Type B pancreatic cell (in vitro differentiated cells): ENCODE measurements at regions not wholly inside any gene's neighbourhood (a gene's known extent, or its start where the extent isn't known, plus 50 kb on each side); places are given as distances from the start of the nearest gene placed in this dataset.
"Not testable (repeated sequence)": the region's sequence is repeated elsewhere in the genome, so short reads cannot be mapped to it uniquely, and the experiment has no call there.

Source experiments
- DNase-seq: peaks from one replicate; pipeline ENCODE4 v3.0.0; 2021; ENCODE audit warnings: mixed read lengths; ENCODE audit not compliant: unreplicated experiment; ENCODE audit errors: extremely low spot score
- H3K27ac Mint-ChIP-seq: 2 replicates; pipeline ENCODE4 v1.8.0; 2021; ENCODE audit warnings: mild to moderate bottlenecking, mixed read lengths
- H3K27me3 Mint-ChIP-seq: 2 replicates; pipeline ENCODE4 v1.8.0; 2021; ENCODE audit warnings: mixed read lengths
- H3K36me3 Mint-ChIP-seq: 2 replicates; pipeline ENCODE4 v1.8.0; 2021; ENCODE audit warnings: mixed read lengths
- H3K4me1 Mint-ChIP-seq: one replicate; pipeline ENCODE4 v1.8.0; 2021; ENCODE audit warnings: mixed read lengths; ENCODE audit not compliant: unreplicated experiment
- H3K4me3 Mint-ChIP-seq: 2 replicates; pipeline ENCODE4 v1.8.0; 2021; ENCODE audit warnings: mild to moderate bottlenecking, mixed read lengths
- H3K9me3 Mint-ChIP-seq: 2 replicates; pipeline ENCODE4 v1.8.0; 2021; ENCODE audit warnings: mixed read lengths
- TF ChIP-seq, protein P1 (sequence below): fragments of 200-600 bp; sonication (generic); conservative IDR thresholded peaks from 2 replicates; pipeline ENCODE4 v1.5.0; 2021; ENCODE audit warnings: antibody characterized with exemption, mild to moderate bottlenecking

DNA sequence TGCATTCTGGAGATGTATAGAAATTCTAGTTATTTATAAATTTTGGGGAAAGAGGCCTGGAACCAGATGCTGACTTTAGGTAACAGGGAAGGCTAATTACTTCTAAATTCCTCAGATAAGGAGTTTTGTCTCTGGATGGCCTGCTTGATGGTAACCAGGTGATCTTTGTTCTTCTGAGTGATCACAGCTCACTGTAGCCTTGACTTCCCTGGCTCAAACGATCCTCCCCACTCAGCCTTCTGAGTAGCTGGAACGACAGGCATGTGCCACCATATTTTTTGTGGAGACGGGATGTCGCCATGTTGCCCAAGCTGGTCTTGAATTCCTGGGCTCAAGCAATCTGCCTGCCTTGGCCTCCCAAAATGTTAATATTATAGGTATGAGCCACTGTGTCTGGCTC lies 54.4 kb upstream of the MSH6 start:
- Mint-ChIP-seq H3K27me3 (no peaks in the 10 kb centered on the region), H3K4me3 (no peak overlapping the region), H3K27ac (no peak overlapping the region), H3K9me3 (no peaks in the 10 kb centered on the region), H3K4me1 (no peaks in the 10 kb centered on the region), H3K36me3 (no peaks in the 10 kb centered on the region)
- TF ChIP-seq, protein P1, sequence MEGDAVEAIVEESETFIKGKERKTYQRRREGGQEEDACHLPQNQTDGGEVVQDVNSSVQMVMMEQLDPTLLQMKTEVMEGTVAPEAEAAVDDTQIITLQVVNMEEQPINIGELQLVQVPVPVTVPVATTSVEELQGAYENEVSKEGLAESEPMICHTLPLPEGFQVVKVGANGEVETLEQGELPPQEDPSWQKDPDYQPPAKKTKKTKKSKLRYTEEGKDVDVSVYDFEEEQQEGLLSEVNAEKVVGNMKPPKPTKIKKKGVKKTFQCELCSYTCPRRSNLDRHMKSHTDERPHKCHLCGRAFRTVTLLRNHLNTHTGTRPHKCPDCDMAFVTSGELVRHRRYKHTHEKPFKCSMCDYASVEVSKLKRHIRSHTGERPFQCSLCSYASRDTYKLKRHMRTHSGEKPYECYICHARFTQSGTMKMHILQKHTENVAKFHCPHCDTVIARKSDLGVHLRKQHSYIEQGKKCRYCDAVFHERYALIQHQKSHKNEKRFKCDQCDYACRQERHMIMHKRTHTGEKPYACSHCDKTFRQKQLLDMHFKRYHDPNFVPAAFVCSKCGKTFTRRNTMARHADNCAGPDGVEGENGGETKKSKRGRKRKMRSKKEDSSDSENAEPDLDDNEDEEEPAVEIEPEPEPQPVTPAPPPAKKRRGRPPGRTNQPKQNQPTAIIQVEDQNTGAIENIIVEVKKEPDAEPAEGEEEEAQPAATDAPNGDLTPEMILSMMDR, result no peak
- DNase-seq, result no peak

DNA sequence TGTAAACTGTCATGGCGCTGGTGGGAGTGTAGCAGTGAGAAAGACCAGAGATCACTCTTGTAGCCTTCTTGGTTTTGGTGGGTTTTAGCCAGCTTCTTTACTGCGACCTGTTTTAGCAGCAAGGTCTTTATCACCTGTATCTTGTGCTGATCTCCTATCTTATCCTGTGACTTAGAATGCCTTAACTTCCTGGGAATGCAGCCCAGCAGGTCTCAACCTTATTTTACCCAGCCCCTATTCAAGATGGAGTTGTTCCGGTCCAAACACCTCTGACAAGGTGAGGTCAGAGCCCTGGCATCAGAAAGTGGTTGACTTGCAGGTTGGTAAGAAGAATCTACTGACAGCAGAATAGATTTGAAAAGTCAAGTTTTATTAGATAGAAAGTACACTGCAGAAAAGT lies 55.0 kb upstream of the MSH6 start:
- no peaks in the 10 kb centered on the region for H3K36me3 Mint-ChIP-seq
- no peaks in the 10 kb centered on the region for H3K9me3 Mint-ChIP-seq
- no peaks in the 10 kb centered on the region for H3K4me1 Mint-ChIP-seq
- H3K27me3 Mint-ChIP-seq, result no peaks in the 10 kb centered on the region
- no peak for DNase-seq
- H3K27ac Mint-ChIP-seq, result no peak overlapping the region
- no peak overlapping the region for H3K4me3 Mint-ChIP-seq
- TF ChIP-seq, protein P1, result no peak

DNA sequence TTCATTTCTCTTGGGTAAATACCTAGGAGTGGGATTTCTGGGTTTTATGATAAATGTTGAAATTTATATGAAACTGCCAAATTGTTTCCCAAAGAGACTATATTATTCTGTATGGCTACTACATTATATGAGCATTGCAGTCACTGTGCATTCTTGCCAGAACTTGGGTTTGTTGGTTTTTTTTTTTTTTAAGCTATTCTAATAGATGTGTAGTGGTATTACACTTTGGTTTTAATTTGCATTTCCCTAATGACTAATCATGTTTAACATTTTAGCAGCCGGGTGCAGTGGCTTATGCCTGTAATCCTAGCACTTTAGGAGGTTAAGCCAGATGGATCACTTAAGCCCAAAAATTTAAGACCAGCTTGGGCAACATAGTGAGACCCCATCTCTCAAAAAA lies 56.0 kb upstream of the MSH6 start:
- H3K27ac Mint-ChIP-seq, H3K9me3 Mint-ChIP-seq, H3K27me3 Mint-ChIP-seq, H3K36me3 Mint-ChIP-seq, DNase-seq, H3K4me3 Mint-ChIP-seq, H3K4me1 Mint-ChIP-seq: not testable (repeated sequence)

DNA sequence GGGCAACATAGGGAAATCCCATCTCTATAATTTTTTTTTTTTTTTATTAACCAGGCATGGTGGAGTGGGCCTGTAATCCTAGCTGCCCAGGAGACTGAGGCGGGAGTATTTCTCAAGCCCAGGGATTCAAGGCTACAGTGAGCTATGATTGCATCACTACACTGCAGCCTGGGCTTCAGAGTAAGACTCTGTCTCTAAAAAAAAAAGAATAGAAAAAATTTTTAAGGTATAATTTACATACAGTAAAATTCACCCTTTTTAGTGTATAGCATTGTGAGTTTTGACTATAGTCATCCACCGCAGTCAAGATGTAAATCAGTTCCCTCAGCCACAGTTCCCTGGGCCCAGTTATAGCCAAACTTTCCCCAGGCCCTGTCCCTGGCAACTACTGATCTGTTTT lies 57.1 kb upstream of the MSH6 start:
- Mint-ChIP-seq H3K27ac (no peak overlapping the region), H3K4me1 (no peaks in the 10 kb centered on the region), H3K4me3 (no peak overlapping the region), H3K36me3 (no peaks in the 10 kb centered on the region), H3K9me3 (no peaks in the 10 kb centered on the region), H3K27me3 (no peaks in the 10 kb centered on the region)
- TF ChIP-seq, protein P1, result no peak
- DNase-seq, result no peak

DNA sequence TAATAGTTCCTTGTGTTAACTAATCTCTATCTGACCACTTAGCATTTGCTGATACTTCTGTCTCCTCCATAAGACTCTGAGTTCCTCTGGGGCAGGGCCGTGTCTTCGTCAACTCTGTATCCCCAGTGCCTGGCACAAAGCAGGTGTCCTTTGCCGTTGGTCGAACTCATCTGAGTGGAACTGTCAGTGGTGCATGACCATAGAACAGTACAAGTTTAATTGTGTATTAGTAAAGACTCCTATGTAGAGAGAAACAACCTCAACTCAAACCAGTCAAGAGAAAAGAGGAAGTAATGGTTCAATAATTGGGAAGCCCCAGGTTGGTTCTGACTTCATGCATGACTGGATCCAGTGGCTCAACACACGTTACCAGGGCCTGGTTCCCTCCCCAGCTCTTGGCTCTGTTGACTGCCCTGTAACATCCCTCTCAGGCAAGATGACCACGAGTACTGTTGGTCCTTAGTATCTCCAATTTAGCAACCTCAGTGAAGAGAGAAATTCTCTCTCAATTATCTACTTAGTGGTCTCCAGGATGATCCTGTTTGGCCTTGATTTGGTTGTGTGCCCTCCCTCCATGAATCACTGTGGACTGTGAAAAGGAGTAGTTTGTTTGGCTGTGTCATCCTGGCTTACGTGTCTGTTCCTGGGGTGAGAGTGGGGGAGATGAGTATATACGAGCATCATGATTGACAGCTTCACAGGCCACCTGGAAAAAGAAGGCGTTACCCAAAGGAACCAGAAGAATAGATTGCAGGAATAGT lies 58.5 kb upstream of the MSH6 start:
- Mint-ChIP-seq H3K9me3 (no peaks in the 10 kb centered on the region), H3K27me3 (no peaks in the 10 kb centered on the region), H3K4me1 (no peaks in the 10 kb centered on the region), H3K36me3 (no peaks in the 10 kb centered on the region), H3K27ac (no peak overlapping the region), H3K4me3 (no peak overlapping the region)
- TF ChIP-seq, protein P1, result no peak
- DNase-seq, result no peak

DNA sequence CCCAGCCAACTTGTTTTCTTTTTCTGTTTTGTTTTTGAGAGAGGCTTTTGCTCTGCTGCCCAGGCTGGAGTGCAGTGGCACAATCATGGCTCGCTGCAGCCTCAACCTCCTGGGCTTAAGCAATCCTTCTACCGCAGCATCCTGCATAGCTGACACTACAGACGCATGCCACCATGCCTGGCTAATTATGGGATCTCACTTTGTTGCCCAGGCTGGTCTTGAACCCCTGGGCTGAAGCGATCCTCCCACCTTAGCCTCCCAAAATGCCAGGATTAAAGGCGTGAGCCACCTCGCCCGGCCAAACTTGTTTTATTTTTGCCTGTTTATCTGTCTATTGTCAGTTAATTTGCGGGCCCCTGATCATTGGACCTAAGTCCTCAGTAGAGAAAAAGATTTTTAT lies 61.6 kb upstream of the MSH6 start:
- Mint-ChIP-seq H3K4me1 (no peaks in the 10 kb centered on the region), H3K9me3 (no peaks in the 10 kb centered on the region), H3K4me3 (no peak overlapping the region), H3K27ac (no peak overlapping the region), H3K27me3 (no peaks in the 10 kb centered on the region), H3K36me3 (no peaks in the 10 kb centered on the region)
- TF ChIP-seq, protein P1, result no peak
- no peak for DNase-seq
